Testis (tissue), 2 donors: ENCODE measurements at regions not wholly inside any gene's neighbourhood (a gene's known extent, or its start where the extent isn't known, plus 50 kb on each side); places are given as distances from the start of the nearest gene placed in this dataset.

ENCODE experiments used
- DNase-seq: peaks from one replicate; pipeline ENCODE4 v3.0.0-alpha.2; 2019
- H3K27ac ChIP-seq, 2 donors: fragments of 200-600 bp; sonication (generic); one replicate each; pipeline ENCODE4 v1.5.1; 2019
- H3K27me3 ChIP-seq: fragments of 200-600 bp; sonication (generic); one replicate; pipeline ENCODE4 v1.5.1; 2019
- H3K36me3 ChIP-seq: fragments of 200-600 bp; sonication (generic); one replicate; pipeline ENCODE4 v1.5.1; 2017; ENCODE audit warnings: low read depth; ENCODE audit errors: missing control alignments
- H3K4me1 ChIP-seq: fragments of 200-600 bp; sonication (generic); one replicate; pipeline ENCODE4 v1.5.1; 2019
- H3K4me3 ChIP-seq, 2 donors: fragments of 200-600 bp; sonication (generic); one replicate each; pipeline ENCODE4 v1.5.1; 2017 to 2019
- H3K9me3 ChIP-seq: fragments of 200-600 bp; sonication (generic); one replicate; pipeline ENCODE4 v1.5.1; 2017
- POLR2A ChIP-seq: fragments of 450-650 bp; IDR thresholded peaks from one replicate; pipeline ENCODE4 v1.6.1; 2017; ENCODE audit warnings: antibody characterized with exemption, mild to moderate bottlenecking, moderate library complexity
- WGBS, 2 donors: methylation state at CpG; one replicate each; pipeline ENCODE4 v1.1.5; 2018; 5-methylcytosine and 5-hydroxymethylcytosine counted together
- intact Hi-C: fragments of 100-400 bp; cut with DNase I; formaldehyde crosslinking; loops from one replicate; pipeline ENCODE4 v1.15.1; 2023; ENCODE audit warnings: low total_unique reads
- TF ChIP-seq, protein P1 (sequence below), 3 experiments: fragments of 450-650 bp in 2 of 3; fragments of 200-600 bp in 1 of 3; sonication (generic) in 1 of 3; IDR thresholded peaks; one replicate each; pipeline ENCODE4 v1.5.1; 2016 to 2019; ENCODE audit warnings: antibody characterized with exemption in 3 of 3, mild to moderate bottlenecking in 2 of 3, moderate library complexity in 1 of 3

DNA sequence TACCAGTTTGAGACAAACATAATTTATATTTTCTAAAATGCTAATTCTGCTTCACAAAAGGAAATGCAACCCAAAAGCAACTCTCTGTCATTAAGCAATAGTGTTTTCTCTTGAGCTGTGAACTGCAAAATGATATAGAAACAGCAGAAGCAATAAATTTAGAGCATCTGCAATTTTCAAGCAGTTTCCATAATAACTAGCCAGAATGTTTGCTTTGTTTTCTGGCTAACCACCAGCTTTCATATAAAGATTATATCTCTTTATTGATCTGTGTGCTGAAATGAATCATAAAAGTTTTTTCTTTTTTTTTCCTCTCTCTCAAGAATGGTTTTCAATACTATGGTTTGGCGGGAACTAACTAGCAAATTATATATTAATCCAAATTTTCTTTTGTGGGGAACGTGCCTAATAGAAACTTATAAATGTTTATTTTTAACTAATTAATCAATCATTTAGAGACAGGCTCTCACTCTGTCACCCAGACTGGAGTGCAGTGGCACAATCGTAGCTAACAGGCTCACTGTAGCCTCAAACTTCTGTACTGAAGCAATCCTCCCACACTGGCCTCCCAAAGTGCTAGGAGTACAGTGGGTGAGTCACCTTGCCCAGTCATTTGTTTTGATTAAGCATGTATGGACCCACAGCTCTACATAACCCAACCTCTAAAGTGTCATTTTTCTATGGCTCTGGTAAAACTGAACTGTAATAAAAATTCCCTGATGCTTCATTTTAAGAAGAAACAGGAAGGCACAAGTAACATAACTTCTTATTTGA, 830.1 kb upstream of the MGAT4C start:
- TF ChIP-seq, protein P1, sequence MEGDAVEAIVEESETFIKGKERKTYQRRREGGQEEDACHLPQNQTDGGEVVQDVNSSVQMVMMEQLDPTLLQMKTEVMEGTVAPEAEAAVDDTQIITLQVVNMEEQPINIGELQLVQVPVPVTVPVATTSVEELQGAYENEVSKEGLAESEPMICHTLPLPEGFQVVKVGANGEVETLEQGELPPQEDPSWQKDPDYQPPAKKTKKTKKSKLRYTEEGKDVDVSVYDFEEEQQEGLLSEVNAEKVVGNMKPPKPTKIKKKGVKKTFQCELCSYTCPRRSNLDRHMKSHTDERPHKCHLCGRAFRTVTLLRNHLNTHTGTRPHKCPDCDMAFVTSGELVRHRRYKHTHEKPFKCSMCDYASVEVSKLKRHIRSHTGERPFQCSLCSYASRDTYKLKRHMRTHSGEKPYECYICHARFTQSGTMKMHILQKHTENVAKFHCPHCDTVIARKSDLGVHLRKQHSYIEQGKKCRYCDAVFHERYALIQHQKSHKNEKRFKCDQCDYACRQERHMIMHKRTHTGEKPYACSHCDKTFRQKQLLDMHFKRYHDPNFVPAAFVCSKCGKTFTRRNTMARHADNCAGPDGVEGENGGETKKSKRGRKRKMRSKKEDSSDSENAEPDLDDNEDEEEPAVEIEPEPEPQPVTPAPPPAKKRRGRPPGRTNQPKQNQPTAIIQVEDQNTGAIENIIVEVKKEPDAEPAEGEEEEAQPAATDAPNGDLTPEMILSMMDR (IDR thresholded peaks at IDR 0.05) = no peak
- no peak for TF ChIP-seq POLR2A
- WGBS, 2 donors = 80 to 82% methylated on average over 3 of the region's 3 CpGs
- Histone ChIP-seq H3K27ac (no peak overlapping the region), H3K36me3 (no peaks in the 10 kb centered on the region), H3K27me3 (no peaks in the 10 kb centered on the region), H3K9me3 (no peaks in the 10 kb centered on the region), H3K4me3 (no peak overlapping the region), H3K4me1 (no peaks in the 10 kb centered on the region)
- intact Hi-C loops = no loop called here
- DNase-seq = no peak

- Histone ChIP-seq H3K27ac (no peak overlapping the region), H3K36me3 (no peaks in the 10 kb centered on the region), H3K27me3 (no peaks in the 10 kb centered on the region), H3K4me1 (no peaks in the 10 kb centered on the region), H3K9me3 (no peaks in the 10 kb centered on the region), H3K4me3 (no peak overlapping the region)
- TF ChIP-seq, protein P1 (IDR thresholded peaks at IDR 0.05) = no peak
- TF ChIP-seq POLR2A = no peak
- no peak for DNase-seq
- intact Hi-C loops = no loop called here
These were observed 829.1 kb upstream of the MGAT4C start for GRCh38 chr12:87085286-87085685.

- H3K27me3 ChIP-seq = no peaks in the 10 kb centered on the region
- intact Hi-C loops = no loop called here
- TF ChIP-seq, protein P1 (IDR thresholded peaks at IDR 0.05) = no peak
- H3K27ac ChIP-seq = no peak overlapping the region
- DNase-seq = no peak
- WGBS, 2 donors = 87 to 93% methylated on average over 2 of the region's 2 CpGs
- no peak overlapping the region for H3K4me3 ChIP-seq
- no peaks in the 10 kb centered on the region for H3K4me1 ChIP-seq
- no peaks in the 10 kb centered on the region for H3K36me3 ChIP-seq
- no peaks in the 10 kb centered on the region for H3K9me3 ChIP-seq
These were observed 826.6 kb upstream of the MGAT4C start for GRCh38 chr12:87082756-87083155.

DNA sequence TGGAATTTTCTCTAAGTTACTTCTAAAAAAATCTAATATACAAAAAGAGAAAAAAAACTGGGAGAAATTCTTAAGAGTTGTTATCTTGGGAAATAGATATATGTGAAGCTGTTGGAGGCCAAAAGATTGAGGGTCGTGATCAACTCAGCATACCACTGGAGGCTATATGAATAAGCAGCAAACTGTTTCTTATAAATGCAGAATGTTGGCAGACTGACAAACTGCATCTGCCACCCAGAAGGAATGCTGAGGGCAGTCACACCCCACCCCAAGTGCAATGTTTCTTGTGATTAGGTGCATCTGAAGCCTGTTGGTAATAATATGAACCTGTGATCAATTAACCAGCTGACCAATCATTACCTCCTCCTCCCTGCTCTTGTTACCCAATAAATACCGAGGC, 818.6 kb upstream of the MGAT4C start:
- no peak for DNase-seq
- Histone ChIP-seq H3K4me3 (no peak overlapping the region), H3K9me3 (no peaks in the 10 kb centered on the region), H3K4me1 (no peaks in the 10 kb centered on the region), H3K36me3 (no peaks in the 10 kb centered on the region), H3K27me3 (no peaks in the 10 kb centered on the region), H3K27ac (no peak overlapping the region)
- 90 to 91% methylated on average over 2 of the region's 2 CpGs for WGBS, 2 donors
- no peak for TF ChIP-seq POLR2A
- TF ChIP-seq, protein P1 (IDR thresholded peaks at IDR 0.05) = no peak
- intact Hi-C loops = no loop called here

DNA sequence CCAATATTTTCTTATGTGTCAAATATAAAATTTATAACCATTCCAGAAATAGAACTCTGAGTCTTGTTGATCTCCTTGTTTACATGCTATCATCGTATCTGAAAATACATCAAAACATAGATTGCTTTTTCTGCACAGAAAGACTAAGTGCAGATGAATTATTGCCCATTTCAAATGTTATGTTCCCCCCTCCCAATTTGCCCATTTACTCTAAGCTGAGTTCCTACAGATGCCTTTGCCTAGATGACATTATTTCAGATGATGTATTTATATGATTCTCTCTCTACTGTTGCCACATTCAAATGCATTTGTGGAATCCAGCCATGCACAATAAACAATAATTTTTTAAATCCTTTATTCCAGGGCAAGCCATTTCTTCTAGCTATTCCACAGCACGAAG, 810.1 kb upstream of the MGAT4C start:
- Histone ChIP-seq H3K36me3 (no peaks in the 10 kb centered on the region), H3K4me3 (no peak overlapping the region), H3K27ac (no peak overlapping the region), H3K4me1 (no peaks in the 10 kb centered on the region), H3K9me3 (no peaks in the 10 kb centered on the region), H3K27me3 (no peaks in the 10 kb centered on the region)
- intact Hi-C loops = no loop called here
- TF ChIP-seq, protein P1 (IDR thresholded peaks at IDR 0.05) = no peak
- TF ChIP-seq POLR2A = no peak
- DNase-seq = no peak
- 79 to 82% methylated on average over 2 of the region's 2 CpGs for WGBS, 2 donors
